WTC11 (cell line): ENCODE measurements at regions not wholly inside any gene's neighbourhood (a gene's known extent, or its start where the extent isn't known, plus 50 kb on each side); places are given as distances from the start of the nearest gene placed in this dataset.

ENCODE experiments used
- ATAC-seq: fragments of 200-7000 bp; cut with Tn5 transposase; 2 replicates; pipeline ENCODE4 v1.10.0; 2021; ENCODE audit warnings: mild to moderate bottlenecking, moderate library complexity
- CTCF ChIA-PET: fragments of 300-600 bp; sonication (Branson Sonifier 250); formaldehyde crosslinking; loops from one replicate; lab custom pipeline; 2021; ENCODE audit warnings: antibody characterized with exemption; lab: Charles Lee
- POLR2A ChIA-PET: fragments of 350-600 bp; sonication (Branson Sonifier 250); formaldehyde crosslinking; loops from one replicate; lab custom pipeline; 2021; ENCODE audit warnings: antibody characterized with exemption; lab: Charles Lee
- DNase-seq: peaks from one replicate; pipeline ENCODE4 v3.0.0; 2021; ENCODE audit warnings: low spot score
- H3K27ac Mint-ChIP-seq: 2 replicates; pipeline ENCODE4 v1.8.0; 2021; ENCODE audit warnings: mixed read lengths
- H3K27me3 Mint-ChIP-seq: 2 replicates; pipeline ENCODE4 v1.8.0; 2021; ENCODE audit warnings: low read depth, mild to moderate bottlenecking, moderate library complexity, mixed read lengths
- H3K36me3 Mint-ChIP-seq: 2 replicates; pipeline ENCODE4 v1.8.0; 2021; ENCODE audit warnings: mixed read lengths
- H3K4me1 Mint-ChIP-seq: 2 replicates; pipeline ENCODE4 v1.8.0; 2022; ENCODE audit warnings: mixed read lengths
- H3K4me3 Mint-ChIP-seq: 2 replicates; pipeline ENCODE4 v1.8.0; 2021; ENCODE audit warnings: mild to moderate bottlenecking, moderate library complexity, mixed read lengths
- H3K9me3 Mint-ChIP-seq: 2 replicates; pipeline ENCODE4 v1.8.0; 2021; ENCODE audit warnings: mixed read lengths
- ATF1 ChIP-seq: sonication (generic); formaldehyde crosslinking; IDR thresholded peaks from 2 replicates; pipeline ENCODE4 v1.8.1; 2023; ENCODE audit warnings: mild to moderate bottlenecking, moderate library complexity, missing genetic modification reagents
- CBFB ChIP-seq: sonication (generic); formaldehyde crosslinking; IDR thresholded peaks from 2 replicates; pipeline ENCODE4 v1.8.1; 2022; ENCODE audit warnings: mild to moderate bottlenecking, low read depth, missing genetic modification reagents
- CREM ChIP-seq: sonication (generic); formaldehyde crosslinking; IDR thresholded peaks from 2 replicates; pipeline ENCODE4 v1.8.1; 2022; ENCODE audit warnings: mild to moderate bottlenecking, missing genetic modification reagents, moderate library complexity
- ESRRA ChIP-seq: sonication (generic); formaldehyde crosslinking; IDR thresholded peaks from 2 replicates; pipeline ENCODE4 v1.8.1; 2022; ENCODE audit warnings: mild to moderate bottlenecking, missing genetic modification reagents, borderline replicate concordance
- GRHL2 ChIP-seq: fragments of 250-450 bp; sonication (Bioruptor Pico); IDR thresholded peaks from 2 replicates; pipeline ENCODE4 v1.8.0; 2022; ENCODE audit warnings: mild to moderate bottlenecking, moderate library complexity; ENCODE audit not compliant: insufficient replicate concordance, severe bottlenecking
- GTF2I ChIP-seq: fragments of 250-450 bp; sonication (Bioruptor Pico); conservative IDR thresholded peaks from 2 replicates; pipeline ENCODE4 v1.4.0; 2021; ENCODE audit warnings: mild to moderate bottlenecking
- HMGA2 ChIP-seq: fragments of 250-450 bp; sonication (Bioruptor Pico); IDR thresholded peaks from 2 replicates; pipeline ENCODE4 v1.4.0; 2021; ENCODE audit warnings: mild to moderate bottlenecking, moderate library complexity
- JAZF1 ChIP-seq: fragments of 250-450 bp; sonication (Bioruptor Pico); IDR thresholded peaks from 2 replicates; pipeline ENCODE4 v1.9.0; 2021; ENCODE audit warnings: moderate library complexity, mild to moderate bottlenecking, inconsistent platforms
- PRRX2 ChIP-seq: fragments of 250-450 bp; sonication (Bioruptor Pico); IDR thresholded peaks from 2 replicates; pipeline ENCODE4 v1.8.0; 2021; ENCODE audit warnings: mild to moderate bottlenecking
- RELA ChIP-seq: sonication (generic); formaldehyde crosslinking; IDR thresholded peaks from 2 replicates; pipeline ENCODE4 v1.8.1; 2022; ENCODE audit warnings: missing genetic modification reagents, mild to moderate bottlenecking, borderline replicate concordance
- RORB ChIP-seq: fragments of 250-450 bp; sonication (Bioruptor Pico); IDR thresholded peaks from 2 replicates; pipeline ENCODE4 v1.9.0; 2021; ENCODE audit warnings: mild to moderate bottlenecking
- SOX15 ChIP-seq: fragments of 250-450 bp; sonication (Bioruptor Pico); IDR thresholded peaks from 2 replicates; pipeline ENCODE4 v1.9.0; 2021; ENCODE audit warnings: mild to moderate bottlenecking
- TCF7 ChIP-seq: sonication (generic); formaldehyde crosslinking; IDR thresholded peaks from 2 replicates; pipeline ENCODE4 v1.8.0; 2022; ENCODE audit warnings: mild to moderate bottlenecking, low read depth, missing genetic modification reagents, moderate library complexity
- TF ChIP-seq, protein P1 (sequence below): sonication (generic); formaldehyde crosslinking; IDR thresholded peaks from 2 replicates; pipeline ENCODE4 v1.8.1; 2022; ENCODE audit warnings: low read depth, missing genetic modification reagents, borderline replicate concordance
- TF ChIP-seq, protein P2 (sequence below): sonication (generic); formaldehyde crosslinking; IDR thresholded peaks from 2 replicates; pipeline ENCODE4 v1.8.0; 2022; ENCODE audit warnings: missing genetic modification reagents
- TF ChIP-seq, protein P3 (sequence below): fragments of 250-450 bp; sonication (Bioruptor Pico); IDR thresholded peaks from 2 replicates; pipeline ENCODE4 v1.9.0; 2021; ENCODE audit warnings: mild to moderate bottlenecking, borderline replicate concordance
- TF ChIP-seq, protein P4 (sequence below): sonication (generic); formaldehyde crosslinking; IDR thresholded peaks from 2 replicates; pipeline ENCODE4 v1.8.1; 2022; ENCODE audit warnings: missing genetic modification reagents, borderline replicate concordance
- TF ChIP-seq, protein P5 (sequence below): sonication (generic); formaldehyde crosslinking; IDR thresholded peaks from 2 replicates; pipeline ENCODE4 v1.8.0; 2022; ENCODE audit warnings: mild to moderate bottlenecking, missing genetic modification reagents
- TF ChIP-seq, protein P6 (sequence below): sonication (generic); formaldehyde crosslinking; IDR thresholded peaks from 2 replicates; pipeline ENCODE4 v1.8.0; 2022; ENCODE audit warnings: mild to moderate bottlenecking, missing genetic modification reagents

DNA sequence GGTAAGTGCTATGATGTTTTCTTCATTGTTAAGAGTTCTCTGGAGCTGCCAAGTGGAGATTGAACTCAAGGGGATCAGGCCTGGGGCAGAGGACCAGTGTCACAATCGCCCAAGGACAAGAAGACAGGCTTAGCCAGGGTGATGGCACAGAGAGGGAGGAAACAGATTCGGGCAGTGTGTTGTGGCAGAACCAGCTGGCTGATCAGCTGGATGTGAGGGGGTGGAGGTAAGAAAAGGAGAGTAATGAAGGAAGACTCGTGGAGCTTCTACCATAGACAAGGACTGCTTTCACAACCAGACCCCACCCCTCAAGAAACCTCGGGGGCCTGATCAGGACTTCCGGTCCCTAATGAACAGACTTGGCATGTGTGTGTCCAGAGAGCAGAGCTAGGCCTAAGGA is 60.9 kb upstream of the LINGO1 start:
- TF ChIP-seq, protein P1, sequence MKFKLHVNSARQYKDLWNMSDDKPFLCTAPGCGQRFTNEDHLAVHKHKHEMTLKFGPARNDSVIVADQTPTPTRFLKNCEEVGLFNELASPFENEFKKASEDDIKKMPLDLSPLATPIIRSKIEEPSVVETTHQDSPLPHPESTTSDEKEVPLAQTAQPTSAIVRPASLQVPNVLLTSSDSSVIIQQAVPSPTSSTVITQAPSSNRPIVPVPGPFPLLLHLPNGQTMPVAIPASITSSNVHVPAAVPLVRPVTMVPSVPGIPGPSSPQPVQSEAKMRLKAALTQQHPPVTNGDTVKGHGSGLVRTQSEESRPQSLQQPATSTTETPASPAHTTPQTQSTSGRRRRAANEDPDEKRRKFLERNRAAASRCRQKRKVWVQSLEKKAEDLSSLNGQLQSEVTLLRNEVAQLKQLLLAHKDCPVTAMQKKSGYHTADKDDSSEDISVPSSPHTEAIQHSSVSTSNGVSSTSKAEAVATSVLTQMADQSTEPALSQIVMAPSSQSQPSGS: no peak
- TF ChIP-seq SOX15 (CRISPR knock-in tag): no peak
- TF ChIP-seq, protein P2, sequence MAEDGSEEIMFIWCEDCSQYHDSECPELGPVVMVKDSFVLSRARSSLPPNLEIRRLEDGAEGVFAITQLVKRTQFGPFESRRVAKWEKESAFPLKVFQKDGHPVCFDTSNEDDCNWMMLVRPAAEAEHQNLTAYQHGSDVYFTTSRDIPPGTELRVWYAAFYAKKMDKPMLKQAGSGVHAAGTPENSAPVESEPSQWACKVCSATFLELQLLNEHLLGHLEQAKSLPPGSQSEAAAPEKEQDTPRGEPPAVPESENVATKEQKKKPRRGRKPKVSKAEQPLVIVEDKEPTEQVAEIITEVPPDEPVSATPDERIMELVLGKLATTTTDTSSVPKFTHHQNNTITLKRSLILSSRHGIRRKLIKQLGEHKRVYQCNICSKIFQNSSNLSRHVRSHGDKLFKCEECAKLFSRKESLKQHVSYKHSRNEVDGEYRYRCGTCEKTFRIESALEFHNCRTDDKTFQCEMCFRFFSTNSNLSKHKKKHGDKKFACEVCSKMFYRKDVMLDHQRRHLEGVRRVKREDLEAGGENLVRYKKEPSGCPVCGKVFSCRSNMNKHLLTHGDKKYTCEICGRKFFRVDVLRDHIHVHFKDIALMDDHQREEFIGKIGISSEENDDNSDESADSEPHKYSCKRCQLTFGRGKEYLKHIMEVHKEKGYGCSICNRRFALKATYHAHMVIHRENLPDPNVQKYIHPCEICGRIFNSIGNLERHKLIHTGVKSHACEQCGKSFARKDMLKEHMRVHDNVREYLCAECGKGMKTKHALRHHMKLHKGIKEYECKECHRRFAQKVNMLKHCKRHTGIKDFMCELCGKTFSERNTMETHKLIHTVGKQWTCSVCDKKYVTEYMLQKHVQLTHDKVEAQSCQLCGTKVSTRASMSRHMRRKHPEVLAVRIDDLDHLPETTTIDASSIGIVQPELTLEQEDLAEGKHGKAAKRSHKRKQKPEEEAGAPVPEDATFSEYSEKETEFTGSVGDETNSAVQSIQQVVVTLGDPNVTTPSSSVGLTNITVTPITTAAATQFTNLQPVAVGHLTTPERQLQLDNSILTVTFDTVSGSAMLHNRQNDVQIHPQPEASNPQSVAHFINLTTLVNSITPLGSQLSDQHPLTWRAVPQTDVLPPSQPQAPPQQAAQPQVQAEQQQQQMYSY: no peak
- TF ChIP-seq, protein P3, sequence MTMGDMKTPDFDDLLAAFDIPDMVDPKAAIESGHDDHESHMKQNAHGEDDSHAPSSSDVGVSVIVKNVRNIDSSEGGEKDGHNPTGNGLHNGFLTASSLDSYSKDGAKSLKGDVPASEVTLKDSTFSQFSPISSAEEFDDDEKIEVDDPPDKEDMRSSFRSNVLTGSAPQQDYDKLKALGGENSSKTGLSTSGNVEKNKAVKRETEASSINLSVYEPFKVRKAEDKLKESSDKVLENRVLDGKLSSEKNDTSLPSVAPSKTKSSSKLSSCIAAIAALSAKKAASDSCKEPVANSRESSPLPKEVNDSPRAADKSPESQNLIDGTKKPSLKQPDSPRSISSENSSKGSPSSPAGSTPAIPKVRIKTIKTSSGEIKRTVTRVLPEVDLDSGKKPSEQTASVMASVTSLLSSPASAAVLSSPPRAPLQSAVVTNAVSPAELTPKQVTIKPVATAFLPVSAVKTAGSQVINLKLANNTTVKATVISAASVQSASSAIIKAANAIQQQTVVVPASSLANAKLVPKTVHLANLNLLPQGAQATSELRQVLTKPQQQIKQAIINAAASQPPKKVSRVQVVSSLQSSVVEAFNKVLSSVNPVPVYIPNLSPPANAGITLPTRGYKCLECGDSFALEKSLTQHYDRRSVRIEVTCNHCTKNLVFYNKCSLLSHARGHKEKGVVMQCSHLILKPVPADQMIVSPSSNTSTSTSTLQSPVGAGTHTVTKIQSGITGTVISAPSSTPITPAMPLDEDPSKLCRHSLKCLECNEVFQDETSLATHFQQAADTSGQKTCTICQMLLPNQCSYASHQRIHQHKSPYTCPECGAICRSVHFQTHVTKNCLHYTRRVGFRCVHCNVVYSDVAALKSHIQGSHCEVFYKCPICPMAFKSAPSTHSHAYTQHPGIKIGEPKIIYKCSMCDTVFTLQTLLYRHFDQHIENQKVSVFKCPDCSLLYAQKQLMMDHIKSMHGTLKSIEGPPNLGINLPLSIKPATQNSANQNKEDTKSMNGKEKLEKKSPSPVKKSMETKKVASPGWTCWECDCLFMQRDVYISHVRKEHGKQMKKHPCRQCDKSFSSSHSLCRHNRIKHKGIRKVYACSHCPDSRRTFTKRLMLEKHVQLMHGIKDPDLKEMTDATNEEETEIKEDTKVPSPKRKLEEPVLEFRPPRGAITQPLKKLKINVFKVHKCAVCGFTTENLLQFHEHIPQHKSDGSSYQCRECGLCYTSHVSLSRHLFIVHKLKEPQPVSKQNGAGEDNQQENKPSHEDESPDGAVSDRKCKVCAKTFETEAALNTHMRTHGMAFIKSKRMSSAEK (CRISPR knock-in tag): no peak
- TF ChIP-seq, protein P4, sequence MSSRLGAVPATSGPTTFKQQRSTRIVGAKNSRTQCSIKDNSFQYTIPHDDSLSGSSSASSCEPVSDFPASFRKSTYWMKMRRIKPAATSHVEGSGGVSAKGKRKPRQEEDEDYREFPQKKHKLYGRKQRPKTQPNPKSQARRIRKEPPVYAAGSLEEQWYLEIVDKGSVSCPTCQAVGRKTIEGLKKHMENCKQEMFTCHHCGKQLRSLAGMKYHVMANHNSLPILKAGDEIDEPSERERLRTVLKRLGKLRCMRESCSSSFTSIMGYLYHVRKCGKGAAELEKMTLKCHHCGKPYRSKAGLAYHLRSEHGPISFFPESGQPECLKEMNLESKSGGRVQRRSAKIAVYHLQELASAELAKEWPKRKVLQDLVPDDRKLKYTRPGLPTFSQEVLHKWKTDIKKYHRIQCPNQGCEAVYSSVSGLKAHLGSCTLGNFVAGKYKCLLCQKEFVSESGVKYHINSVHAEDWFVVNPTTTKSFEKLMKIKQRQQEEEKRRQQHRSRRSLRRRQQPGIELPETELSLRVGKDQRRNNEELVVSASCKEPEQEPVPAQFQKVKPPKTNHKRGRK (CRISPR knock-in tag): no peak
- no peak for TF ChIP-seq ESRRA (CRISPR knock-in tag)
- no peak for TF ChIP-seq CREM (CRISPR knock-in tag)
- TF ChIP-seq, protein P5, sequence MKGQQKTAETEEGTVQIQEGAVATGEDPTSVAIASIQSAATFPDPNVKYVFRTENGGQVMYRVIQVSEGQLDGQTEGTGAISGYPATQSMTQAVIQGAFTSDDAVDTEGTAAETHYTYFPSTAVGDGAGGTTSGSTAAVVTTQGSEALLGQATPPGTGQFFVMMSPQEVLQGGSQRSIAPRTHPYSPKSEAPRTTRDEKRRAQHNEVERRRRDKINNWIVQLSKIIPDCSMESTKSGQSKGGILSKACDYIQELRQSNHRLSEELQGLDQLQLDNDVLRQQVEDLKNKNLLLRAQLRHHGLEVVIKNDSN (CRISPR knock-in tag): no peak
- no peak for TF ChIP-seq PRRX2 (CRISPR knock-in tag)
- no peak for TF ChIP-seq JAZF1
- TF ChIP-seq GTF2I: no peak
- TF ChIP-seq HMGA2 (CRISPR knock-in tag): no peak
- TF ChIP-seq TCF7 (CRISPR knock-in tag): no peak
- TF ChIP-seq RELA (CRISPR knock-in tag): no peak
- no peak for TF ChIP-seq GRHL2 (CRISPR knock-in tag)
- TF ChIP-seq, protein P6, sequence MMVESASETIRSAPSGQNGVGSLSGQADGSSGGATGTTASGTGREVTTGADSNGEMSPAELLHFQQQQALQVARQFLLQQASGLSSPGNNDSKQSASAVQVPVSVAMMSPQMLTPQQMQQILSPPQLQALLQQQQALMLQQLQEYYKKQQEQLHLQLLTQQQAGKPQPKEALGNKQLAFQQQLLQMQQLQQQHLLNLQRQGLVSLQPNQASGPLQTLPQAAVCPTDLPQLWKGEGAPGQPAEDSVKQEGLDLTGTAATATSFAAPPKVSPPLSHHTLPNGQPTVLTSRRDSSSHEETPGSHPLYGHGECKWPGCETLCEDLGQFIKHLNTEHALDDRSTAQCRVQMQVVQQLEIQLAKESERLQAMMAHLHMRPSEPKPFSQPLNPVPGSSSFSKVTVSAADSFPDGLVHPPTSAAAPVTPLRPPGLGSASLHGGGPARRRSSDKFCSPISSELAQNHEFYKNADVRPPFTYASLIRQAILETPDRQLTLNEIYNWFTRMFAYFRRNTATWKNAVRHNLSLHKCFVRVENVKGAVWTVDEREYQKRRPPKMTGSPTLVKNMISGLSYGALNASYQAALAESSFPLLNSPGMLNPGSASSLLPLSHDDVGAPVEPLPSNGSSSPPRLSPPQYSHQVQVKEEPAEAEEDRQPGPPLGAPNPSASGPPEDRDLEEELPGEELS (CRISPR knock-in tag): no peak
- no peak for TF ChIP-seq RORB
- no peak for TF ChIP-seq ATF1
- no peak for TF ChIP-seq CBFB
- ChIA-PET POLR2A (no interaction called here), CTCF (interaction anchor here (0.9 to 1.1 kb wide), 2 partner anchors 91 to 128 kb away, joined by 3 read pairs; no protein-coding TSS in a partner anchor)
- Mint-ChIP-seq H3K27me3 (no peaks in the 10 kb centered on the region), H3K36me3 (no peaks in the 10 kb centered on the region), H3K4me3 (no peak overlapping the region), H3K9me3 (no peaks in the 10 kb centered on the region), H3K27ac (no peak overlapping the region), H3K4me1 (peaks cover 7% of the 10 kb centered on the region)
- ATAC-seq (no peak), DNase-seq (no peak)
